Sigmoid colon (tissue), 4 donors: ENCODE measurements at regions not wholly inside any gene's neighbourhood (a gene's known extent, or its start where the extent isn't known, plus 50 kb on each side); places are given as distances from the start of the nearest gene placed in this dataset.

Experiments
- EP300 ChIP-seq, 4 donors: sonication (generic); formaldehyde crosslinking; IDR thresholded peaks; one replicate each; pipeline ENCODE4 v1.6.1; 2017; ENCODE audit warnings: antibody characterized with exemption in 4 of 4
- POLR2A ChIP-seq, 2 donors: fragments of 450-650 bp; IDR thresholded peaks; one replicate each; pipeline ENCODE4 v1.6.1; 2016; ENCODE audit warnings: antibody characterized with exemption in 2 of 2, mild to moderate bottlenecking in 2 of 2, moderate library complexity in 2 of 2
- POLR2AphosphoS5 ChIP-seq, 4 donors: sonication (generic); formaldehyde crosslinking; IDR thresholded peaks; one replicate each; pipeline ENCODE4 v1.6.1; 2017; ENCODE audit warnings: antibody characterized with exemption in 4 of 4
- TF ChIP-seq, protein P1 (sequence below), 4 experiments: fragments of 450-650 bp in 3 of 4; fragments of 200-600 bp in 1 of 4; IDR thresholded peaks; one replicate each; pipeline ENCODE4 v1.5.1; 2016 to 2019; ENCODE audit warnings: antibody characterized with exemption in 4 of 4, mild to moderate bottlenecking in 3 of 4, moderate library complexity in 2 of 4

DNA sequence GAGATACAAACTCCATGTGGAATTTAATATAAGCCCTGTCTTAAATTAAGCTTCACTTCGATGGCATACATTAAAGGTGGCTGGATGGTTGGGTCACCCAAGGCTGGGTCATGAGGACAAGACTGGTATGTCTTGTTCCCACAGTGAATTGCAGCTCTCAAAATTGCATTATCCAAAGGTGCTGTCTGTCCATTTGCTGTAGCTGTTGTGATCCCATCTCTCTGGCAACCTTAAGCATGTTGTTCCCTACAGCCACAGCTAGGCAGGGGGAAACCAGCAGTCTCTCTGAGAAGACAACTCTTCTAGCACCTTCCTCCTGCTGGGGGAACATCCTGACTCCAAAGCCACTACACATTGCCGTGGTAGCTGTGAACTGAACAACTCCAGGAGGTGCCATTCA, 187.0 kb downstream of the NUAK1 start:
- no peak for TF ChIP-seq EP300 (IDR thresholded peaks at IDR 0.05)
- TF ChIP-seq, protein P1, sequence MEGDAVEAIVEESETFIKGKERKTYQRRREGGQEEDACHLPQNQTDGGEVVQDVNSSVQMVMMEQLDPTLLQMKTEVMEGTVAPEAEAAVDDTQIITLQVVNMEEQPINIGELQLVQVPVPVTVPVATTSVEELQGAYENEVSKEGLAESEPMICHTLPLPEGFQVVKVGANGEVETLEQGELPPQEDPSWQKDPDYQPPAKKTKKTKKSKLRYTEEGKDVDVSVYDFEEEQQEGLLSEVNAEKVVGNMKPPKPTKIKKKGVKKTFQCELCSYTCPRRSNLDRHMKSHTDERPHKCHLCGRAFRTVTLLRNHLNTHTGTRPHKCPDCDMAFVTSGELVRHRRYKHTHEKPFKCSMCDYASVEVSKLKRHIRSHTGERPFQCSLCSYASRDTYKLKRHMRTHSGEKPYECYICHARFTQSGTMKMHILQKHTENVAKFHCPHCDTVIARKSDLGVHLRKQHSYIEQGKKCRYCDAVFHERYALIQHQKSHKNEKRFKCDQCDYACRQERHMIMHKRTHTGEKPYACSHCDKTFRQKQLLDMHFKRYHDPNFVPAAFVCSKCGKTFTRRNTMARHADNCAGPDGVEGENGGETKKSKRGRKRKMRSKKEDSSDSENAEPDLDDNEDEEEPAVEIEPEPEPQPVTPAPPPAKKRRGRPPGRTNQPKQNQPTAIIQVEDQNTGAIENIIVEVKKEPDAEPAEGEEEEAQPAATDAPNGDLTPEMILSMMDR (IDR thresholded peaks at IDR 0.05), result no peak
- TF ChIP-seq POLR2A (IDR thresholded peaks at IDR 0.05), result no peak
- TF ChIP-seq POLR2AphosphoS5 (IDR thresholded peaks at IDR 0.05), result no peak
